HG03354 (cell line): ENCODE measurements at regions not wholly inside any gene's neighbourhood (a gene's known extent, or its start where the extent isn't known, plus 50 kb on each side); places are given as distances from the start of the nearest gene placed in this dataset.
"Not testable (repeated sequence)": the region's sequence is repeated elsewhere in the genome, so short reads cannot be mapped to it uniquely, and the experiment has no call there.

ENCODE experiments used
- ATAC-seq: cut with Tn5 transposase; IDR thresholded peaks from one replicate; pipeline ENCODE4 v1.9.1; 2021; ENCODE audit warnings: mild to moderate bottlenecking; ENCODE audit not compliant: unreplicated experiment, poor library complexity, severe bottlenecking

GRCh38 chr6:112457886-112458285 lies 110.8 kb downstream of the RFPL4B start:
- no peak for ATAC-seq

GRCh38 chr6:112459758-112460304 lies 112.7 kb downstream of the RFPL4B start:
- no peak for ATAC-seq

- no peak for ATAC-seq
These were observed 118.0 kb downstream of the RFPL4B start for GRCh38 chr6:112464901-112465665.

- ATAC-seq = peak; percentile 91
These were observed 119.4 kb downstream of the RFPL4B start for GRCh38 chr6:112466373-112467151.

GRCh38 chr6:112468359-112468758 lies 121.2 kb downstream of the RFPL4B start:
- ATAC-seq = no peak

GRCh38 chr6:112469306-112469705 lies 122.2 kb downstream of the RFPL4B start:
- no peak for ATAC-seq

- no peak for ATAC-seq
These were observed 123.2 kb downstream of the RFPL4B start for GRCh38 chr6:112470376-112470775.

GRCh38 chr6:112470950-112471349 lies 123.8 kb downstream of the RFPL4B start:
- no peak for ATAC-seq

- no peak for ATAC-seq
These were observed 128.0 kb downstream of the RFPL4B start for GRCh38 chr6:112475083-112475482.

- ATAC-seq = no peak
These were observed 130.0 kb downstream of the RFPL4B start for GRCh38 chr6:112477125-112477524.

GRCh38 chr6:112478036-112478435 lies 130.9 kb downstream of the RFPL4B start:
- no peak for ATAC-seq

GRCh38 chr6:112479975-112480374 lies 132.8 kb downstream of the RFPL4B start:
- ATAC-seq = not testable (repeated sequence)

GRCh38 chr6:112480553-112480952 lies 133.4 kb downstream of the RFPL4B start:
- no peak for ATAC-seq

GRCh38 chr6:112481211-112481610 lies 134.1 kb downstream of the RFPL4B start:
- ATAC-seq = no peak

- ATAC-seq = no peak
These were observed 135.2 kb downstream of the RFPL4B start for GRCh38 chr6:112482373-112482772.

- ATAC-seq = no peak
These were observed 138.1 kb downstream of the RFPL4B start for GRCh38 chr6:112485120-112485826.

GRCh38 chr6:112485827-112486212 lies 138.7 kb downstream of the RFPL4B start:
- no peak for ATAC-seq

GRCh38 chr6:112486454-112486853 lies 139.3 kb downstream of the RFPL4B start:
- no peak for ATAC-seq

GRCh38 chr6:112488238-112488637 lies 141.1 kb downstream of the RFPL4B start:
- ATAC-seq = no peak

- no peak for ATAC-seq
These were observed 154.6 kb downstream of the RFPL4B start for GRCh38 chr6:112501705-112502104.
